ENCODE measurements at regions not wholly inside any gene's neighbourhood (a gene's known extent, or its start where the extent isn't known, plus 50 kb on each side); places are given as distances from the start of the nearest gene placed in this dataset.

- no peak for TF ChIP-seq POLR2AphosphoS5 (IDR thresholded peaks at IDR 0.05; ENCODE audit: low read depth, low read length)
- no peak for TF ChIP-seq TAF1 (IDR thresholded peaks at IDR 0.05; ENCODE audit: low read depth, low read length)
- TF ChIP-seq POLR2A (IDR thresholded peaks at IDR 0.05; ENCODE audit: low read depth, low read length), result no peak
- TF ChIP-seq POU2F2 (IDR thresholded peaks at IDR 0.05; ENCODE audit: low read depth, low read length), result no peak
- no peak for TF ChIP-seq PAX5 (IDR thresholded peaks at IDR 0.05; ENCODE audit: insufficient read depth, low read length, severe bottlenecking)
Observed at GRCh38 chr4:85209161-85209560, 242.7 kb upstream of the WDFY3 start.

Data from GM12891 (cell line).